GM18498 (cell line): ENCODE measurements at regions not wholly inside any gene's neighbourhood (a gene's known extent, or its start where the extent isn't known, plus 50 kb on each side); places are given as distances from the start of the nearest gene placed in this dataset.
"Not testable (repeated sequence)": the region's sequence is repeated elsewhere in the genome, so short reads cannot be mapped to it uniquely, and the experiment has no call there.

Source experiments
- ATAC-seq: cut with Tn5 transposase; IDR thresholded peaks from one replicate; pipeline ENCODE4 v1.9.1; 2021; ENCODE audit warnings: mild to moderate bottlenecking, moderate library complexity; ENCODE audit not compliant: unreplicated experiment

- no peak for ATAC-seq
These were observed 213.5 kb upstream of the APCDD1 start for GRCh38 chr18:10240973-10241372.

GRCh38 chr18:10241579-10241978, 212.9 kb upstream of the APCDD1 start:
- ATAC-seq: no peak

DNA sequence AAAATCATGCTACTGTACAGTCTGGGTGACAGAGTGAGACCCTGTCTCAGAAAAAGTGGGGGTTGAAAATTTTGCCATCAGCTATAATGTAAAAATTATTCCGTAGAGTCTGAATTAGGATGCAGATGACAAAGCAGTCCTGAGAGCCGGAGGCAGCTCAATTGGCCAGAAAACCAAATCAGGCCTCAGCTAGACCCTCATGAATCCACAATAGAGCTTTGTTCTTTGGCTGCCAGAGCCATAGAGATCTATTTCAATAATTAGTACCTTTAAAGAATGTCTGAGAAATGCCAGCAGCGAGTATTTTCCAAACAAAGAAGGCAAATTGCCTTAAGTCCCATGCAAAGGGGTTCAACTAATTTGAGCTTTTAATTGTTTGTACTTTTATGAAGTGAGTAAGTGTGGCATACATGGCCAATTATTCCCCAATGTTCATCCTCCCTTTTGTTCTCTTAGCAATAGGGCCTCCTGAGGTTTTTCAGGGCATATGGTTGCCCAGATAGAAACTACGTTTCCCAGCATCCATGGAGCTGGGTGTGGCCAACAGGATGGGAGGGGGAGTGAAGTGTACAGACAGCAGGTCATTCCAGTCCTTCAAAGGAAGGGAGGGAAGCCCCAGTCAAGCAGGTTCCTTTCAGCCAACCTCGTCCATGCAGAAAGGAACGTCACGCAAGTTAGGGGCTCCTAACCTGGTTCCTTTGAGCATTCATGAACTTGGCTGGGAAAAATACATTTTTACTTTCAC, 211.3 kb upstream of the APCDD1 start:
- no peak for ATAC-seq

DNA sequence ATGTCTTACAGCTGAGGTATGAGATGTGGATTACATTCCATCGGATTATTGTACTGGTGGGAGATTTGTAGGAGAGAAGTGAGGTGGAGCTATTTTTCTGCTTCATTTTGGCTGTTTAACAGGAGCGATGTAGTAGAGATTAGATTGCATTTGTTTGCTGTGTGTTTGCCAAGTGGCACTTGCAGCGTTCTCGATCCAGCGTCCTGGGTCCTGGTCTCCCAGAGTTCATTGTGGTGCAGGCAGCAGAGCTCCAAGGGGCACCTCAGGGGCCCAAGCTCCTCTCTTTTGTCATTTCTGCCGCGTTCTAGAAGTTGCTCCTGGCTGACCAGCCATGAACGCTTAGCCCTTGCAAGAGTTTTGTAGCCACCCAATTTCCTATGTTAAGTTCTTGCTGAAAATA, 210.1 kb upstream of the APCDD1 start:
- no peak for ATAC-seq

DNA sequence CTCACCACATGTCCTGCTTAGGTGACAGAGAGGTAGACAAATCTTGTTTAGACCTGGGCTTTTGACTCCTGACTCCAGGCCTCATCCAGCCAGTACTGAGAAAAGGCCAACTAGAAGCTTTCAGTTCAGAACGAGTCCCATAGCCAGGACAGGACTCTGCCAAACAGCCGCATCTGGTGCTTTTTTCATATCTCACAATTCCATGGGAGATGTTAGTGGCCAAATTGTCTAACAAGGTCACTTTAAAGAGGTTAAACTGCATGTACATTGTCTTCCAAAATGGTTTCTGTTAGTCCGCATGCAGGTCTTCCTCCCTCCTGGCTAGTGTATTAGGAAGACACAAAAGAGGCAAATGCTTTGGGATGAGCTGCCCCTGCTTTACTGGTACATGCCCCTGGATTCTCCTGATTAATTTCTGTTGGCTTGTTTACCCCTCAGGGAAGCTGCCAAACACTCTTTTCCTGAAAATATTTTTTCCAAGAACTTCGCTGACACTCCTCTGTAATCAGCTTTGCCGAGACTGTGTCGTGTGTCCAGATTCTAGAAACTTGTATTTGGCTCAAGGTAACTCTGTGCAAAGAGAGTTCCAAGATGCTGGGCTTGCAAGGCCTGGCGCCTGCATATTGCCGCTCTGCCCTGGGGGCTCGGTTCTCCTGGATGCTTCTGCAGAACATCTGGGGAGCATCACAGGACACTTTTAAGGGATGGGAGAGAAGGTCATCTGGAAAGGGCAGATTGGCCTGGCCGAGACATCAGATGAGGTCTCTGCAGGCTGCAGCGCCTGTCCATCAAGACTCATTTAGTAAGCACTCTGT, 209.2 kb upstream of the APCDD1 start:
- no peak for ATAC-seq

DNA sequence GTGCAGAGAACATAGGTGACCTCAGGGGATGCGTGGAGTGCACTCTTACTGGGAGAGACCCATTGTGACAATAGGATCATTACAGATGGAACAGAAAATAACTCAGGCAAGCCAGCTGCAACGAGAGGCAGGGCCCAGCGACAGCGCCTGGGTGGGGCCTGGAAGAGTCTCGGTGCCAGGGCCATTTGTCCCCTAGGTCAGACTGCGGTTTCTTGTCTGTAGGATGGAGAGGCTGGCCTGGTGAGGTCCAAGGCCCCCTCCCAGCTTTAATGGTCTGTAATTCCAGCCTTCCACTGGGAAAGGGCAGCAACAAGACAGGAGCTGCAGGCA, 208.6 kb upstream of the APCDD1 start:
- ATAC-seq: no peak

DNA sequence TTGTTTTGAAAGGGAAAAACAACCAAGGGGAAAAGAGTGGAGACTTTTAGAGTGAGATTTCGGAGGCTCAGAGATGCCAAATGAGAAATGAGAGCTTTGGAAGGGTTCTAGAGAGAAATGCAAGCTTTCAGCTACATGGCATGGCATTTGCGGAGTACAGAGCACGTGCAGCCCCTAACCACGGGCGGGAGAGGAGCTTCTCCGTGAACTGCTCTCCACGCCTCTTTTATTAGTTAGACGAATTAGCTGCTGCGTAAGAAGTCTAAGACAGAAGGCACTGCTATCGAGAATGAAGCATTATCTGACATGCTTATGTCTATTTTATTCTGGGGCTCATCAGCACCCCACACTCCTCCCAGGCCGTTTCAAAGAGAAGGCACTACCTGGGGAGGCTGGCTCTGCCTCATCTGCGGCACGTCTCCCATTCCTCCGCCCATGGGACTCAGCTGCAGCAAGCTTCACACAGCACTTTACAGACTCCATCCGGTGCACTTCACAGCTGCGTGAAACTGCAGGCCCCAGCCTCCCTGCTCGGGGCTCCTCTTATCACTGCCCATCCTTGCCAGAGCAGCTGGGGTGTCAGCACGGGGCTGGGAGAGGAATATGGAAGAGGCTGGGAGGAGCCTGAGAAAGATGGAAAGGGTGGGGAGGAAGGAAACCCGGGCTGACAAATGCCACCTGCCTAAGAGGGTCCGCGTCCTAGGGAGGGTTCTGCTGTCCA, 207.3 kb upstream of the APCDD1 start:
- ATAC-seq: no peak

DNA sequence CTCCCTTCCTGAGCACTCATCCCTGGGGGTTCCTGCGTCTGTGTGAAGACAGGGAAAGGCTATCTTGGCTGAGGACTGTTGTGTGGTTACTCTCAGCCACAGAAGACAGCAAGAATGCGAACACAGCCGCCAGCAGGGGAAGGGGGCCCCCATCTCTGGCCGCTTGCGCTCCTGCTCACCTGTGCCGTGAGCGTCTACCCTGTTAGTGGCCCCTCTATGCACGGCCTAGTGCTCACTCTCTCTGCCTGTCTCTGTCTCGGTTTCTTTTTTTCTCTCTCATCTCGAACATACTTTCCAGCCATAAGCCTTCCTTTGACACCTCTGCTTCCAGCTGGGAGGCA, 206.7 kb upstream of the APCDD1 start:
- ATAC-seq: no peak

DNA sequence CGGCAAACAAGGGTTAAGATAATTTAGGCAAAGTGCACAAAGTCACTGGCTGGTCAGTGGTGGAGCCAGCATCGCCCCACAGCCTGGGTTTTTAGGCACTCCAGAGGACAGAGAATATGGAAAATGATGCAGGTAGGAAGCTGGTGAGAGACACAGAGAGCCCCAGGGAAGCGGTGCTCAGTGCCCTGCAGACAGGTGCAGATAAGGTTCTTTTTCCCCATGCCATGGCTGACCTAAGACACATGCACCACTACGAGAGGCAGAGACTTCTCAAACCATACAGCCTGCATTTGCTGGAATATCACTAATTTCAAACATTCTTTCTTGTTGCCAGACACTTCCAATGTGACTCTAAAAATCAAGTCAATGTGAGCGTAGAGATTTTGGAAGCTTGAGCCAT, 205.7 kb upstream of the APCDD1 start:
- ATAC-seq: no peak

- no peak for ATAC-seq
These were observed 205.2 kb upstream of the APCDD1 start for GRCh38 chr18:10249270-10249669.

DNA sequence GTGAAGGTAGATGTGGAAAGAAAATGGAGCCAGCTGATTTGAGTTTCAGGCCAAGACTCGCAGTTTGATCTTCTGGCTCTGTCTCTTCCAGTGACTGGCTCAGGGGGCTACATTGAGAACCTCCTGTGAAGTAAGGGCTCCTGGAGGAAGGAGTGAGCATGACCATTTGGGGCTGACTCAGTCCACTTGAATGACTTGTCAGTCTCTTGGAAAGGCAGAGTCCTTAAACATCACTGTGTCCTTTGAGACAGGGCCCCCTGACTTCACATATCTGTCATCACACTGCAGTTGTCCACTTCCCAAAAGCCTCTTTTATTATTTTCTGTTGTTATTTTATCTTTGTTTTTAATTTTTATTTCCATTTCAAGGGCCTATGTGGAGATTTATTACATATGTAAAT, 204.6 kb upstream of the APCDD1 start:
- no peak for ATAC-seq

DNA sequence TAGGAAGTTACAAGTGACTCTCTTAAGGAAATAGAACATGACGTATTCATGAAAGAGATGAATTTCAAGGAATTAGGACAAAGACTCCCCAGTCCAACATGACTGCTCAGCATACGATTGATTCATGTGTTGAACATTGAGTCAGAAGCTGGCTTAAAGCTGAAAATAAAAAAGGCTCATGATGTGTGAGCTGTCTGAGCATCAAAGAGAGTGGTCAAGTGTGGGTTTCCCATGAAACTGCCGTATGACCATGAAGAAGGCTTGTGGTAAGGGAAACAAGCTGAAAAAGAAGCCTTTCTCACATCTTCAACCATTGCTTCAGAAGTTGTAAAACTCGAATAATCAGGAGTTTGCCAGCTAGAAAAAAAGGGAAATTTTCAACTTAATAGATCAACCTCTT, 201.9 kb upstream of the APCDD1 start:
- ATAC-seq: no peak

DNA sequence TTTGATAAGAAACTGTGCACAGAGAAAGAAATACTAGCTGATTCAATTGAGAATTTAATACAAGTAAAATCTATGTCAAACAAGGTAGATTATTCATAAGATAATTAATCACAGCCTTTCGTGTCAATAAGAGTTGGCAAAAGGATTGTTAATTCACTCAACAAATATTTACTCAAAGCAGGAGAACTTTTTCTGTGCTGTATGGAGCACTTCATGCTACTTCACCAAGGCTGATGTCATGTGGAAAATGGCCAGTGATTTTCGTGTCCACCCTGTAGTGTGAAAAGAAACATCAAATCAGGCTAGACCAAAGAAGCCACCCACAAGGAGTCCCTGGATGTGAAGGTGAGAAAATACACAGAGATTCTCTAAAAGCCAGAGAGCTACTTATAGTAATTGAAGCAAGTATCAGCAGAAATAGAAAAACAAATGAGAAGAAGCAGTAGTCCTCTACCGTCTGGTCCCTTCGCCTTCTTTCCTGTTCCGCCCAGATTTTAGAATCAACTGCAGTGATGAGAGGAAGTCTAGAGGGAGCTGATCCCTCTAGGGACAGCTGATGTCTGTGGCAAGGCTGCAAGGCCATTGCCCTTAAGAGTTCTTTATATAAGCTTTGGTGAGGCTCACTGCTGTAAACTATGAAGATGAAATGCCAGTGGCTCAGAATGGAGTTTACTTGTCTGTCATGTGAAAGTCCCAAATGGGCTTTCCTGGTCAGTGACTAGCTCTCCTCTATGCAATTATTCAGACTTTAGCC, 201.3 kb upstream of the APCDD1 start:
- ATAC-seq: no peak

DNA sequence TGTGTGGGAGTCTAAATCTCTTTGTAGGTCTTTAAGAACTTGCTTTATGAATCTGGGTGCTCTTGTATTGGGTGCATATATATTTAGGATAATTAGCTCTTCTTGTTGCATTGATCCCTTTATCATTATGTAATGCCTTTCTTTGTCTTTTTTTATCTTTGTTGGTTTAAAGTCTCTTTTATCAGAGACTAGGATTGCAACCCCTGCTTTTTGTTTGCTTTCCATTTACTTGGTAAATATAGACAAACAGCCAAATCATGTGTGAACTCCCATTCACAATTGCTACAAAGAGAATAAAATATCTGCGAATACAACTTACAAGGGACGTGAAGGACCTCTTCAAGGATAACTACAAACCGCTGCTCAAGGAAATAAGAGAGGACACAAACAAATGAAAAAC, 198.2 kb upstream of the APCDD1 start:
- ATAC-seq: not testable (repeated sequence)

DNA sequence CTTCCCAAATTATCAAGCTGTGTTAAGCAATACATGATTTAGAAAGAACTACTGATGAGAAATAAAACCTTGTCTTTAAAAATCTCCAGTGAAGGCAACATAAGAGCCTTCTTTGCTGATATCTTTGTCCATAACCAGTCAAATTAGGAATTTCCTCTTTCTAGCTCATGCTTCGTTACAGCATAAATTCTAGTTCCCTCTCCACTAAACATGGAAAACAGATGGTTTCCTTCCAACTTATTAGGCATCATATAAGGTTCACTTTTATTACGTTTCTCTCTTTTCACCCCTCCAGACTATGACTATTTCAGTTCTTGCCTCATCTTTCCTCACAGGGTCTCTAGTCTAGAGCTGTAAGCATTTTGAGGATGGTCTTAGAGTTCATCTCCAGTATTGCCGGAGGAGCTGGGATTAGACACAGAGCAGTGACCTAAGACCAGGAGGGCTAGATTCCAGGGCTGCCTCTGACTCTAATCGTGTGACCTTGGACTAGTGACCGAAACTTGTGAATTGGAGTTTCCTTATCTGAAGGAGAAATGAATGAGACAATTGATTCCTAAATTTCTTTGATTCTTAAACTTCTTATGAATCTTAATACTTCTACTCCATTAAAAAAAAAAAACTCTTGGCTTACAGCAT, 195.5 kb upstream of the APCDD1 start:
- ATAC-seq: no peak

- no peak for ATAC-seq
These were observed 194.5 kb upstream of the APCDD1 start for GRCh38 chr18:10259901-10260300.

DNA sequence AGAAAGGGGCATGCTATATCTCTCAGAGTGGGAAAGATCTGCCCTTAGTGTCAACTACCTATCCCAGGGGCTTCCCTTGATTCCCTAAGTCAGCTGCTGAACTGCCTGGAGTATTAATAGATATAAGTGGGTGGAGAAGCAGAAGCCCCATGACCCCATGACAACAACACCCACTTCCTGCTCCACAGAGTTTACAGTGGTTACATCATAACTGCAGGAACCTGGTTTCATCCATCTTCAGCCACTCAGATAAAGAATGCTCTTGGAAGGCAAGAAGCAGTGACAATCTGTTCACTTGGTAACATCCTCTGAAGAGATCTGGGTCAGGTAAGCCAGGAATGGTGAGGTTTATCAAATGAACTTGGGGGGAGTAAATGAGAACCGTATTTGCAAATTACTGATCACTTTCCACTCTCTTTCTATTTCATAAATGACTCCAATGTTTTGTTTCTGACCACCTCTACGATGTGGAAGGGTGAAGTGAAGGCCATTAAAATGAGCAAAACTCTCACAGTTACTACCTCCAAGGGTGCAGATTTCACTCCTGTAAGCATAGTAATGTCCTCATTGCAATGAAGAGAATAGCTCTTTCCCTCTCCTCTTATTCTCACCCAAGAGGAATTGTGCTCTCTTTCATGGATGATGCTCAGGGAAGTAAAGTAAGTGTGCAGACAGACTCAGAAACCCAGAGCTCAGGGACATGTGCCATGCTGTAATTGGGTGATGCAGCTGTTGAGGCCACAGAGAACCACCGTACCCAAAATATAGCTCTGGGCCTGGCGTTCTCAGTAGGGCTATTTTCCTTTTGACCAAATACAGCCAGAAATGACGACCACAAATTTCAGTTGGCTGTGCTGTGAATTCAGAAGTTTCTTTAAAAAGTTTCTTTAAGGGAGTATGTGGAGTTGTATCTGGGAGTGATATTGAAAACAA, 192.8 kb upstream of the APCDD1 start:
- ATAC-seq: no peak

DNA sequence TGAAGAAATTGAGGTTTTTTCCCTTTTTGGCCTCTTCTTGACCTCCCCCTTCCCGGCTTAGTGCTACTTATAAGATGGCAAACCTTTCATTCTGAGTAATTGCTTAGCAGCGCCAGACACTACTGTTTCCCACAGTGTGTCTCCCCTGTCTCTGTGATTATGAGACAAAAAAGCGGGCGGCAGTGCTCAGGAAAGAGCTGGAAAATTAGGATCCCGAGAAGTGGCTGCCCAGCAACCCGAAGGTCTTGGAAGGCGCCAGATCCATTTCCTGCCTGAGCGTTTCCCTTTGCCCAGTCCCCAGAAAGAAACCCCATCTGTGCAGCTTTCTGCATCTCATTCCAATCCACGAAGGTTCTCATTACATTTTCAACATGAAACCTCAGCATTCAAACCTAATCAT, 191.9 kb upstream of the APCDD1 start:
- ATAC-seq: no peak

DNA sequence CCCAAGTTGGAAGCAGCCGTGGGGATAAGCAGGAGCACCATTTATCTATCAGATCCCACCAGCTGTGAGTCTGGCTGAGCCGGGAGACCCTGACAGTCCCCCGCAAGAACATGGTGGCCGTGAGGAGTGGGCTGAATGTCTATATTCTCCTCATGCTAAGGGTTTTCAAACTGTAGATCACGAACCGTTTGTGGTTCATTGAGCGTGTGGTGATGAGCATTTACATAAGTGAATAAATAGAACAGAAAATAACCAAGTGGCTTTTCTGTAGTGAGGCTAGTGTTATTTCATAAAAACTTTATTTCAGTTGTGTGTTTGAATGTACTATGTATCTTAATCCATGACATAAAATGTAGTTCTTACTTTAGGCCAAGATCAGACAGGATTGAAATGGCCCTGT, 190.2 kb upstream of the APCDD1 start:
- no peak for ATAC-seq
